K562 (cell line): ENCODE measurements at regions not wholly inside any gene's neighbourhood (a gene's known extent, or its start where the extent isn't known, plus 50 kb on each side); places are given as distances from the start of the nearest gene placed in this dataset.

Experiments used
- CEBPG ChIP-seq, 3 experiments: fragments of 200-800 bp in 1 of 3; sonication (Bioruptor generic) in 1 of 3; sonication (generic) in 1 of 3; formaldehyde crosslinking in 1 of 3; IDR thresholded peaks in 2 of 3; conservative IDR thresholded peaks in 1 of 3; 2 replicates each; pipeline versions ENCODE4 v1.6.1 to v1.8.0; 2016 to 2022; ENCODE audit warnings: missing compliant biosample characterization in 2 of 3, missing genetic modification characterization in 2 of 3, mild to moderate bottlenecking in 1 of 3, missing genetic modification reagents in 1 of 3
- FOXO4 ChIP-seq: fragments of 450-650 bp; formaldehyde crosslinking; IDR thresholded peaks from 2 replicates; pipeline ENCODE4 v1.4.0; 2020; ENCODE audit warnings: mild to moderate bottlenecking, moderate library complexity
- GABPB1 ChIP-seq: sonication (generic); formaldehyde crosslinking; IDR thresholded peaks from 2 replicates; pipeline ENCODE4 v1.8.0; 2022; ENCODE audit warnings: mild to moderate bottlenecking, missing genetic modification reagents
- HEY1 ChIP-seq: fragments of 250-450 bp; sonication (Bioruptor Pico); IDR thresholded peaks from 2 replicates; pipeline ENCODE4 v1.5.0; 2020; ENCODE audit warnings: mild to moderate bottlenecking, moderate library complexity, borderline replicate concordance
- HLTF ChIP-seq: fragments of 450-650 bp; IDR thresholded peaks from 2 replicates; pipeline ENCODE4 v1.6.1; 2016
- IRF1 ChIP-seq: sonication (generic); formaldehyde crosslinking; IDR thresholded peaks from 2 replicates; pipeline ENCODE4 v1.8.0; 2022; ENCODE audit warnings: missing genetic modification reagents, mild to moderate bottlenecking, borderline replicate concordance
- JUN ChIP-seq, 2 experiments: sonication (generic) in 1 of 2; formaldehyde crosslinking in 1 of 2; IDR thresholded peaks; 2 replicates each; pipeline versions ENCODE4 v1.6.1 to v1.8.0; 2012 to 2022; ENCODE audit warnings: borderline replicate concordance in 2 of 2, mild to moderate bottlenecking in 2 of 2, improper control_type of control experiment in 1 of 2, low read depth in 1 of 2, low read length in 1 of 2, missing genetic modification reagents in 1 of 2
- PCBP1 ChIP-seq: fragments of 200-400 bp; formaldehyde crosslinking; IDR thresholded peaks from 2 replicates; pipeline ENCODE4 v1.6.1; 2018; ENCODE audit warnings: mild to moderate bottlenecking, low read depth, low read length; ENCODE audit not compliant: poor library complexity, severe bottlenecking
- PHB ChIP-seq: fragments of 250-450 bp; sonication (Bioruptor Pico); IDR thresholded peaks from 2 replicates; pipeline ENCODE4 v1.5.0; 2021
- POU5F1 ChIP-seq: fragments of 150-350 bp; IDR thresholded peaks from 2 replicates; pipeline ENCODE4 v1.6.1; 2014; ENCODE audit warnings: borderline replicate concordance, low read length, low read depth, mild to moderate bottlenecking; ENCODE audit not compliant: partially characterized antibody
- SPI1 ChIP-seq: IDR thresholded peaks from 2 replicates; pipeline ENCODE4 v1.6.1; 2011; ENCODE audit warnings: low read depth, low read length, control low read depth, borderline replicate concordance
- ZBTB40 ChIP-seq, 2 experiments: fragments of 450-650 bp in 1 of 2; sonication (generic) in 1 of 2; formaldehyde crosslinking in 1 of 2; IDR thresholded peaks; 2 replicates each; pipeline versions ENCODE4 v1.7.1 to v1.9.0; 2016 to 2022; ENCODE audit warnings: inconsistent platforms in 1 of 2, mild to moderate bottlenecking in 1 of 2, missing genetic modification reagents in 1 of 2
- ZNF224 ChIP-seq: sonication (generic); formaldehyde crosslinking; IDR thresholded peaks from 2 replicates; pipeline ENCODE4 v1.8.0; 2022; ENCODE audit warnings: mild to moderate bottlenecking, missing genetic modification reagents

GRCh38 chr4:98728433-98728832 lies 70.0 kb upstream of the TSPAN5 start (continued):
- TF ChIP-seq CEBPG (CRISPR knock-in tag; IDR thresholded peaks at IDR 0.05) (no peak), CEBPG (tag; conservative IDR thresholded peaks at IDR 0.05 in 1 of 2, IDR thresholded peaks at IDR 0.05 in 1 of 2) (no peak), JUN (IDR thresholded peaks at IDR 0.05; ENCODE audit: borderline replicate concordance, low read depth, low read length) (peak; percentile 80; the same call in 1 of the 2 replicates), JUN (CRISPR knock-in tag; IDR thresholded peaks at IDR 0.05; ENCODE audit: borderline replicate concordance) (no peak), HEY1 (CRISPR knock-in tag) (no peak), HLTF (no peak), POU5F1 (no peak), IRF1 (no peak), ZNF224 (no peak), GABPB1 (CRISPR knock-in tag) (no peak), FOXO4 (no peak), SPI1 (no peak), PCBP1 (no peak), PHB (CRISPR knock-in tag) (no peak), ZBTB40 (IDR thresholded peaks at IDR 0.05) (0 out of 2 replicates have a peak, but pooled peaks have one; percentile 38), ZBTB40 (CRISPR knock-in tag; IDR thresholded peaks at IDR 0.05) (no peak)
